ENCODE measurements at regions not wholly inside any gene's neighbourhood (a gene's known extent, or its start where the extent isn't known, plus 50 kb on each side); places are given as distances from the start of the nearest gene placed in this dataset.

- Histone ChIP-seq H3K14ac (ENCODE audit: insufficient read depth, low read length) (no peak overlapping the region), H3K27me3 (ENCODE audit: insufficient read depth, low read length) (no peaks in the 10 kb centered on the region), H3K9ac (ENCODE audit: extremely low read depth, insufficient read length, low read length) (no peak overlapping the region), H3K79me1 (ENCODE audit: insufficient read depth, low read depth, low read length, poor library complexity, severe bottlenecking) (no peaks in the 10 kb centered on the region), H3T11ph (ENCODE audit: low read length) (no peak overlapping the region), H3K23me2 (ENCODE audit: insufficient read length, low read depth, low read length, poor library complexity, severe bottlenecking) (no peaks in the 10 kb centered on the region), H3K23ac (ENCODE audit: insufficient read length, low read depth, low read length) (no peak overlapping the region), H3K56ac (ENCODE audit: insufficient read length, low read depth, low read length) (no peak overlapping the region), H4K91ac (ENCODE audit: insufficient read length, low read depth, low read length) (no peak overlapping the region), H4K20me1 (ENCODE audit: control insufficient read depth, insufficient read depth, insufficient read length) (no peaks in the 10 kb centered on the region), H2BK12ac (ENCODE audit: insufficient read length, low read depth, low read length) (no peak overlapping the region), H3K18ac (ENCODE audit: insufficient read length, low read depth, low read length) (no peak overlapping the region), H2BK15ac (ENCODE audit: low read depth, low read length) (no peak overlapping the region), H3K4me1 (ENCODE audit: insufficient read depth, low read length) (no peaks in the 10 kb centered on the region), H3K27ac (ENCODE audit: insufficient read length, low read depth, low read length) (no peak overlapping the region), H4K5ac (ENCODE audit: insufficient read length, low read depth, low read length) (no peak overlapping the region), H4K8ac (replicated peaks; ENCODE audit: insufficient read length, low read depth, low read length) (no peak overlapping the region), H2BK120ac (ENCODE audit: low read depth, low read length, poor library complexity, severe bottlenecking) (no peak overlapping the region), H2AFZ (ENCODE audit: low read length) (no peak overlapping the region), H2AK5ac (ENCODE audit: insufficient read length, low read length) (no peak overlapping the region), H3K4me2 (ENCODE audit: insufficient read depth, insufficient read length, low read length) (no peak overlapping the region), H3K9me3 (ENCODE audit: control insufficient read depth, low read depth, low read length) (peaks cover 96% of the 10 kb centered on the region), H3K79me2 (ENCODE audit: insufficient read depth, low read length) (no peaks in the 10 kb centered on the region), H3K4ac (ENCODE audit: low read depth, low read length) (no peak overlapping the region), H2BK5ac (ENCODE audit: insufficient read length, low read length) (no peak overlapping the region), H2BK20ac (ENCODE audit: low read depth, low read length, poor library complexity, severe bottlenecking) (no peak overlapping the region)
- DNase-seq: no peak
- TF ChIP-seq CTCF (conservative IDR thresholded peaks at IDR 0.05): no peak
- no CpG with 5 or more reads among the region's 16 CpGs for WGBS (ENCODE audit: extremely low coverage, insufficient read length, low lambda C conversion rate)
- H3K4me3 Mint-ChIP-seq: no peak overlapping the region
- H3K9me3 Mint-ChIP-seq: peaks cover 97 to 99% of the 10 kb centered on the region in 2 experiments
- H3K27me3 Mint-ChIP-seq (ENCODE audit: low read depth): peaks cover 6% of the 10 kb centered on the region
- no peak overlapping the region for H3K27ac Mint-ChIP-seq
- no peaks in the 10 kb centered on the region for H3K4me1 Mint-ChIP-seq
- peaks cover 11 to 20% (median 16%) of the 10 kb centered on the region in 3 experiments; a peak in 6 of 7 replicates for H3K36me3 Mint-ChIP-seq (ENCODE audit: insufficient read depth in 1 of 3, low read depth in 3 of 3)
These were observed 161.6 kb upstream of the ALG10B start for GRCh38 chr12:38155020-38155395.
